HepG2 (cell line): ENCODE measurements at regions not wholly inside any gene's neighbourhood (a gene's known extent, or its start where the extent isn't known, plus 50 kb on each side); places are given as distances from the start of the nearest gene placed in this dataset.

Experiments used
- GPBP1L1 ChIP-seq: sonication (generic); formaldehyde crosslinking; IDR thresholded peaks from 2 replicates; pipeline ENCODE4 v1.5.0; 2020; ENCODE audit warnings: mild to moderate bottlenecking, missing genetic modification reagents
- IKZF5 ChIP-seq: IDR thresholded peaks from 2 replicates; pipeline ENCODE4 v1.6.1; 2018; ENCODE audit warnings: missing genetic modification reagents, mild to moderate bottlenecking, missing compliant biosample characterization
- JUND ChIP-seq: sonication (generic); formaldehyde crosslinking; IDR thresholded peaks from 2 replicates; pipeline ENCODE4 v1.8.0; 2022; ENCODE audit warnings: mild to moderate bottlenecking, missing genetic modification reagents
- NR2F1 ChIP-seq, 2 experiments: fragments of 450-650 bp in 1 of 2; formaldehyde crosslinking in 1 of 2; IDR thresholded peaks; 2 replicates each; pipeline versions ENCODE4 v1.5.0 to v1.6.1; 2016 to 2020; ENCODE audit warnings: mild to moderate bottlenecking in 1 of 2, missing compliant biosample characterization in 1 of 2, missing genetic modification reagents in 1 of 2, moderate library complexity in 1 of 2
- RBAK ChIP-seq: sonication (generic); formaldehyde crosslinking; IDR thresholded peaks from 2 replicates; pipeline ENCODE4 v1.5.1; 2020; ENCODE audit warnings: mild to moderate bottlenecking, missing genetic modification reagents
- SAP130 ChIP-seq: IDR thresholded peaks from 2 replicates; pipeline ENCODE4 v1.6.1; 2016; ENCODE audit warnings: low read depth
- SRSF1 ChIP-seq: fragments of 200-400 bp; formaldehyde crosslinking; optimal IDR thresholded peaks from 2 replicates; pipeline ENCODE3; 2017; ENCODE audit warnings: mild to moderate bottlenecking, low read depth, low read length, moderate library complexity
- STAG1 ChIP-seq: sonication (generic); formaldehyde crosslinking; IDR thresholded peaks from 2 replicates; pipeline ENCODE4 v1.4.0; 2020; ENCODE audit warnings: missing genetic modification reagents
- TARDBP ChIP-seq: sonication (generic); formaldehyde crosslinking; IDR thresholded peaks from 2 replicates; pipeline ENCODE4 v1.8.0; 2022; ENCODE audit warnings: mild to moderate bottlenecking, missing genetic modification reagents
- ZIK1 ChIP-seq: sonication (generic); formaldehyde crosslinking; IDR thresholded peaks from 2 replicates; pipeline ENCODE4 v1.5.0; 2020; ENCODE audit warnings: mild to moderate bottlenecking, low read depth, missing genetic modification reagents, borderline replicate concordance
- ZNF10 ChIP-seq: sonication (generic); formaldehyde crosslinking; IDR thresholded peaks from 2 replicates; pipeline ENCODE4 v1.4.0; 2020; ENCODE audit warnings: mild to moderate bottlenecking, low read depth, missing genetic modification reagents, borderline replicate concordance
- ZNF160 ChIP-seq: sonication (generic); formaldehyde crosslinking; IDR thresholded peaks from 2 replicates; pipeline ENCODE4 v1.8.0; 2022; ENCODE audit warnings: mild to moderate bottlenecking, inconsistent platforms, missing genetic modification reagents
- ZNF605 ChIP-seq: sonication (generic); formaldehyde crosslinking; IDR thresholded peaks from 2 replicates; pipeline ENCODE4 v1.8.0; 2022; ENCODE audit warnings: mild to moderate bottlenecking, missing genetic modification reagents
- ZNF780A ChIP-seq: sonication (generic); formaldehyde crosslinking; IDR thresholded peaks from 2 replicates; pipeline ENCODE4 v1.8.0; 2022; ENCODE audit warnings: mild to moderate bottlenecking, missing genetic modification reagents, moderate library complexity
- ZNF850 ChIP-seq: sonication (generic); formaldehyde crosslinking; conservative IDR thresholded peaks from 2 replicates; pipeline ENCODE4 v1.9.0; 2021; ENCODE audit warnings: mild to moderate bottlenecking, missing genetic modification reagents
- TF ChIP-seq, protein P1 (sequence below), 2 experiments: sonication (generic) in 1 of 2; formaldehyde crosslinking in 1 of 2; IDR thresholded peaks; 2 replicates each; pipeline versions ENCODE4 v1.4.0 to v1.6.1; 2018 to 2020; ENCODE audit warnings: missing genetic modification reagents in 2 of 2, borderline replicate concordance in 1 of 2, low read depth in 1 of 2, mild to moderate bottlenecking in 1 of 2, missing biosample characterization in 1 of 2
- TF ChIP-seq, protein P2 (sequence below): sonication (generic); formaldehyde crosslinking; IDR thresholded peaks from 2 replicates; pipeline ENCODE4 v1.5.0; 2020; ENCODE audit warnings: mild to moderate bottlenecking, missing genetic modification reagents
- TF ChIP-seq, protein P3 (sequence below): sonication (generic); formaldehyde crosslinking; IDR thresholded peaks from 2 replicates; pipeline ENCODE4 v1.4.0; 2020; ENCODE audit warnings: missing genetic modification reagents, borderline replicate concordance

DNA sequence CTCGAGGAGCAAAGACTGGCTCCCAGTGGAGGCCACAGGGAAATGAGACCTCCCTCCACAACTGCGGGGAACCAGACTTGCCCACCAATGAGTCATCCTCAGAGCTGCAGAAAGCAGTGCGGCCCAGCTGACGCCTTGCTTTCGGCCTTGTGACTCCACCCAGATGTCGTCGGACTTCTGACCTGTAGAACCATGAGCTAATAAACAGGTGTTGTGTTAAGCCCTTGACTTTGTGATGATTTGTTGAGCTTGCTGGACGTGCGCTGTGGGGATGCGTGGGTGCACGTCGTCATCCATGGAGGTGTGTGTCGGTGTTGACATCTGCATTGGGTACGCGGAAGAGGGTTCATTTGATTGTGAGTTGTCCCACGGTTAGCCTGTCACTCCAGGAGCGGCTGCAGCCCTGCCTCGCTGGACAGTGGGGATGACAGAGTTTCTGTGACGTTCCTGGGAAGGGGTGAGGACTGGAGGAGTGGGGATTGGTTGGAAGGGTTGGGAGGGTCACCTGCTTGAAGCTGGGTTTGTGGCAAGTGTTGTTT, 154.1 kb downstream of the SH3BP4 start (continued):
- TF ChIP-seq, protein P1, sequence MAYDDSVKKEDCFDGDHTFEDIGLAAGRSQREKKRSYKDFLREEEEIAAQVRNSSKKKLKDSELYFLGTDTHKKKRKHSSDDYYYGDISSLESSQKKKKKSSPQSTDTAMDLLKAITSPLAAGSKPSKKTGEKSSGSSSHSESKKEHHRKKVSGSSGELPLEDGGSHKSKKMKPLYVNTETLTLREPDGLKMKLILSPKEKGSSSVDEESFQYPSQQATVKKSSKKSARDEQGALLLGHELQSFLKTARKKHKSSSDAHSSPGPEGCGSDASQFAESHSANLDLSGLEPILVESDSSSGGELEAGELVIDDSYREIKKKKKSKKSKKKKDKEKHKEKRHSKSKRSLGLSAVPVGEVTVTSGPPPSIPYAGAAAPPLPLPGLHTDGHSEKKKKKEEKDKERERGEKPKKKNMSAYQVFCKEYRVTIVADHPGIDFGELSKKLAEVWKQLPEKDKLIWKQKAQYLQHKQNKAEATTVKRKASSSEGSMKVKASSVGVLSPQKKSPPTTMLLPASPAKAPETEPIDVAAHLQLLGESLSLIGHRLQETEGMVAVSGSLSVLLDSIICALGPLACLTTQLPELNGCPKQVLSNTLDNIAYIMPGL (CRISPR knock-in tag; IDR thresholded peaks at IDR 0.05; ENCODE audit: borderline replicate concordance in 1 of 2, low read depth in 1 of 2): peak in 1 of 2 experiments; percentile 65; a peak in 2 of 4 replicates
- TF ChIP-seq GPBP1L1: no peak
- TF ChIP-seq NR2F1 (CRISPR knock-in tag; IDR thresholded peaks at IDR 0.05): peak in 1 of 2 experiments; percentile 22; a peak in 1 of 4 replicates
- TF ChIP-seq ZIK1 (CRISPR knock-in tag): no peak
- TF ChIP-seq JUND (CRISPR knock-in tag): peak; percentile 68; the same call in 1 of the 2 replicates
- no peak for TF ChIP-seq IKZF5
- TF ChIP-seq, protein P2, sequence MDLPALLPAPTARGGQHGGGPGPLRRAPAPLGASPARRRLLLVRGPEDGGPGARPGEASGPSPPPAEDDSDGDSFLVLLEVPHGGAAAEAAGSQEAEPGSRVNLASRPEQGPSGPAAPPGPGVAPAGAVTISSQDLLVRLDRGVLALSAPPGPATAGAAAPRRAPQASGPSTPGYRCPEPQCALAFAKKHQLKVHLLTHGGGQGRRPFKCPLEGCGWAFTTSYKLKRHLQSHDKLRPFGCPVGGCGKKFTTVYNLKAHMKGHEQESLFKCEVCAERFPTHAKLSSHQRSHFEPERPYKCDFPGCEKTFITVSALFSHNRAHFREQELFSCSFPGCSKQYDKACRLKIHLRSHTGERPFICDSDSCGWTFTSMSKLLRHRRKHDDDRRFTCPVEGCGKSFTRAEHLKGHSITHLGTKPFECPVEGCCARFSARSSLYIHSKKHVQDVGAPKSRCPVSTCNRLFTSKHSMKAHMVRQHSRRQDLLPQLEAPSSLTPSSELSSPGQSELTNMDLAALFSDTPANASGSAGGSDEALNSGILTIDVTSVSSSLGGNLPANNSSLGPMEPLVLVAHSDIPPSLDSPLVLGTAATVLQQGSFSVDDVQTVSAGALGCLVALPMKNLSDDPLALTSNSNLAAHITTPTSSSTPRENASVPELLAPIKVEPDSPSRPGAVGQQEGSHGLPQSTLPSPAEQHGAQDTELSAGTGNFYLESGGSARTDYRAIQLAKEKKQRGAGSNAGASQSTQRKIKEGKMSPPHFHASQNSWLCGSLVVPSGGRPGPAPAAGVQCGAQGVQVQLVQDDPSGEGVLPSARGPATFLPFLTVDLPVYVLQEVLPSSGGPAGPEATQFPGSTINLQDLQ (CRISPR knock-in tag): no peak
- TF ChIP-seq ZNF160: no peak
- TF ChIP-seq ZNF605 (CRISPR knock-in tag): peak; percentile 56; the same call in 1 of the 2 replicates
- TF ChIP-seq ZNF780A (CRISPR knock-in tag): no peak
- no peak for TF ChIP-seq ZNF850 (CRISPR knock-in tag)
- TF ChIP-seq TARDBP: 0 out of 2 replicates have a peak, but pooled peaks have one; percentile 74
- TF ChIP-seq SAP130 (CRISPR knock-in tag): peak; percentile 89
- TF ChIP-seq RBAK (CRISPR knock-in tag): no peak
- TF ChIP-seq, protein P3, sequence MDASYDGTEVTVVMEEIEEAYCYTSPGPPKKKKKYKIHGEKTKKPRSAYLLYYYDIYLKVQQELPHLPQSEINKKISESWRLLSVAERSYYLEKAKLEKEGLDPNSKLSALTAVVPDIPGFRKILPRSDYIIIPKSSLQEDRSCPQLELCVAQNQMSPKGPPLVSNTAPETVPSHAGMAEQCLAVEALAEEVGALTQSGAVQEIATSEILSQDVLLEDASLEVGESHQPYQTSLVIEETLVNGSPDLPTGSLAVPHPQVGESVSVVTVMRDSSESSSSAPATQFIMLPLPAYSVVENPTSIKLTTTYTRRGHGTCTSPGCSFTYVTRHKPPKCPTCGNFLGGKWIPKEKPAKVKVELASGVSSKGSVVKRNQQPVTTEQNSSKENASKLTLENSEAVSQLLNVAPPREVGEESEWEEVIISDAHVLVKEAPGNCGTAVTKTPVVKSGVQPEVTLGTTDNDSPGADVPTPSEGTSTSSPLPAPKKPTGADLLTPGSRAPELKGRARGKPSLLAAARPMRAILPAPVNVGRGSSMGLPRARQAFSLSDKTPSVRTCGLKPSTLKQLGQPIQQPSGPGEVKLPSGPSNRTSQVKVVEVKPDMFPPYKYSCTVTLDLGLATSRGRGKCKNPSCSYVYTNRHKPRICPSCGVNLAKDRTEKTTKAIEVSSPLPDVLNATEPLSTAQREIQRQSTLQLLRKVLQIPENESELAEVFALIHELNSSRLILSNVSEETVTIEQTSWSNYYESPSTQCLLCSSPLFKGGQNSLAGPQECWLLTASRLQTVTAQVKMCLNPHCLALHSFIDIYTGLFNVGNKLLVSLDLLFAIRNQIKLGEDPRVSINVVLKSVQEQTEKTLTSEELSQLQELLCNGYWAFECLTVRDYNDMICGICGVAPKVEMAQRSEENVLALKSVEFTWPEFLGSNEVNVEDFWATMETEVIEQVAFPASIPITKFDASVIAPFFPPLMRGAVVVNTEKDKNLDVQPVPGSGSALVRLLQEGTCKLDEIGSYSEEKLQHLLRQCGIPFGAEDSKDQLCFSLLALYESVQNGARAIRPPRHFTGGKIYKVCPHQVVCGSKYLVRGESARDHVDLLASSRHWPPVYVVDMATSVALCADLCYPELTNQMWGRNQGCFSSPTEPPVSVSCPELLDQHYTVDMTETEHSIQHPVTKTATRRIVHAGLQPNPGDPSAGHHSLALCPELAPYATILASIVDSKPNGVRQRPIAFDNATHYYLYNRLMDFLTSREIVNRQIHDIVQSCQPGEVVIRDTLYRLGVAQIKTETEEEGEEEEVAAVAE: no peak
- no peak for TF ChIP-seq ZNF10
- TF ChIP-seq STAG1 (CRISPR knock-in tag): peak; percentile 33; the same call in 1 of the 2 replicates
- TF ChIP-seq SRSF1: peak; percentile 56
